A549 (cell line): ENCODE measurements at regions not wholly inside any gene's neighbourhood (a gene's known extent, or its start where the extent isn't known, plus 50 kb on each side); places are given as distances from the start of the nearest gene placed in this dataset.

Experiments
- ATAC-seq, 2 experiments: fragments of 200-7000 bp in 1 of 2; fragments of >200 bp in 1 of 2; cut with Nextera tagmentation in 1 of 2; cut with Tn5 transposase in 1 of 2; 3 replicates each; pipeline versions ENCODE4 v1.8.0 to v1.9.1; 2018 to 2020; ENCODE audit warnings: mild to moderate bottlenecking in 1 of 2, moderate library complexity in 1 of 2
- CTCF ChIA-PET: fragments of 300-600 bp; sonication (Branson Sonifier 250); formaldehyde crosslinking; extraction: SDS; loops from one replicate; lab custom pipeline; 2021; ENCODE audit warnings: antibody characterized with exemption, inconsistent platforms; lab: Yijun Ruan, JAX
- POLR2A ChIA-PET: fragments of 350-600 bp; formaldehyde crosslinking; extraction: SDS; loops from one replicate; lab custom pipeline; 2021; ENCODE audit warnings: antibody characterized with exemption, inconsistent platforms; lab: Yijun Ruan, JAX
- DNase-seq, 2 experiments: peaks; one replicate each; pipeline versions ENCODE4 v3.0.0 to v3.0.0-alpha.2; 2011 to 2016; ENCODE audit warnings: low read depth in 1 of 2, low spot score in 1 of 2
- FAIRE-seq: peaks from 2 replicates; lab custom pipeline; 2011; peaks lifted over from hg19 to GRCh38; lab: Jason Lieb, UNC
- H3K27ac ChIP-seq, 2 experiments: fragments of >200 bp; sonication (Bioruptor Twin); formaldehyde crosslinking; 3 replicates each; pipeline ENCODE4 v1.5.1; 2016 to 2017
- H3K4me1 ChIP-seq: fragments of >200 bp; sonication (Bioruptor Twin); formaldehyde crosslinking; 3 replicates; pipeline ENCODE4 v1.6.1; 2016
- H3K4me2 ChIP-seq: fragments of >200 bp; sonication (Bioruptor Twin); formaldehyde crosslinking; 3 replicates; pipeline ENCODE4 v1.6.1; 2016
- H3K4me3 ChIP-seq: fragments of >200 bp; sonication (Bioruptor Twin); formaldehyde crosslinking; 3 replicates; pipeline ENCODE4 v1.5.1; 2016
- H3K9me3 ChIP-seq: fragments of >200 bp; sonication (Bioruptor Twin); formaldehyde crosslinking; 3 replicates; pipeline ENCODE4 v1.6.1; 2016
- CBX8 ChIP-seq: fragments of 200-600 bp; sonication (generic); IDR thresholded peaks from 2 replicates; pipeline ENCODE4 v1.6.1; 2016
- CEBPB ChIP-seq, 2 experiments: fragments of >200 bp in 1 of 2; sonication (Bioruptor Twin) in 1 of 2; formaldehyde crosslinking in 1 of 2; IDR thresholded peaks; 2 replicates each; pipeline ENCODE4 v1.6.1; 2012 to 2016
- CHD4 ChIP-seq: fragments of 200-600 bp; sonication (generic); IDR thresholded peaks from 2 replicates; pipeline ENCODE4 v1.6.1; 2016; ENCODE audit warnings: antibody characterized with exemption, mild to moderate bottlenecking, borderline replicate concordance
- CTCF ChIP-seq: fragments of >200 bp; sonication (Bioruptor Twin); formaldehyde crosslinking; IDR thresholded peaks from 3 replicates; pipeline ENCODE4 v1.5.1; 2016
- EHF ChIP-seq: fragments of 250-450 bp; sonication (Bioruptor Pico); IDR thresholded peaks from 2 replicates; pipeline ENCODE4 v1.5.0; 2020; ENCODE audit warnings: mild to moderate bottlenecking
- ESRRA ChIP-seq: fragments of 150-350 bp; IDR thresholded peaks from 2 replicates; pipeline ENCODE4 v1.6.1; 2014; ENCODE audit warnings: mild to moderate bottlenecking, low read length, borderline replicate concordance
- GATA3 ChIP-seq: IDR thresholded peaks from 2 replicates; pipeline ENCODE4 v1.6.1; 2012; ENCODE audit warnings: borderline replicate concordance
- HOXB13 ChIP-seq: fragments of 250-450 bp; sonication (Bioruptor Pico); IDR thresholded peaks from 2 replicates; pipeline ENCODE4 v1.5.0; 2020; ENCODE audit warnings: low read depth, mild to moderate bottlenecking, moderate library complexity
- JUNB ChIP-seq: fragments of >200 bp; sonication (Bioruptor Twin); formaldehyde crosslinking; IDR thresholded peaks from 2 replicates; pipeline ENCODE4 v1.6.1; 2016
- MAFK ChIP-seq: fragments of 450-650 bp; IDR thresholded peaks from 2 replicates; pipeline ENCODE4 v1.6.1; 2014; ENCODE audit not compliant: partially characterized antibody
- MAZ ChIP-seq: fragments of 150-350 bp; IDR thresholded peaks from 2 replicates; pipeline ENCODE4 v1.6.1; 2014; ENCODE audit warnings: antibody characterized with exemption, low read depth, low read length, borderline replicate concordance
- NFE2L2 ChIP-seq: fragments of 150-350 bp; conservative IDR thresholded peaks from 2 replicates; pipeline ENCODE4 v1.6.1; 2014; ENCODE audit warnings: low read length
- NR3C1 ChIP-seq: fragments of >200 bp; sonication (Bioruptor Twin); formaldehyde crosslinking; IDR thresholded peaks from 3 replicates; pipeline ENCODE4 v1.6.1; 2017
- PHF8 ChIP-seq: fragments of 200-600 bp; sonication (generic); IDR thresholded peaks from 2 replicates; pipeline ENCODE4 v1.6.1; 2016; ENCODE audit warnings: low read depth, mild to moderate bottlenecking, antibody characterized with exemption, moderate library complexity, borderline replicate concordance
- POLR2AphosphoS2 ChIP-seq: conservative IDR thresholded peaks from 2 replicates; pipeline ENCODE4 v1.6.1; 2012; ENCODE audit warnings: low read length, improper control_type of control experiment, inconsistent platforms
- RARB ChIP-seq: fragments of 250-450 bp; sonication (Bioruptor Pico); IDR thresholded peaks from 2 replicates; pipeline ENCODE4 v1.8.0; 2021; ENCODE audit warnings: mild to moderate bottlenecking, moderate library complexity
- RFX5 ChIP-seq: fragments of 450-650 bp; IDR thresholded peaks from 2 replicates; pipeline ENCODE4 v1.7.1; 2014; ENCODE audit warnings: antibody characterized with exemption, mild to moderate bottlenecking, moderate library complexity
- TP53 ChIP-seq: fragments of 250-450 bp; sonication (Bioruptor Pico); IDR thresholded peaks from 2 replicates; pipeline ENCODE4 v1.5.0; 2021; ENCODE audit warnings: mild to moderate bottlenecking, moderate library complexity
- ZNF302 ChIP-seq: fragments of 250-450 bp; sonication (Bioruptor Pico); IDR thresholded peaks from 2 replicates; pipeline ENCODE4 v1.9.0; 2021; ENCODE audit warnings: inconsistent platforms, mild to moderate bottlenecking, moderate library complexity
- ZSCAN20 ChIP-seq: fragments of 250-450 bp; sonication (Bioruptor Pico); IDR thresholded peaks from 2 replicates; pipeline ENCODE4 v1.8.0; 2022; ENCODE audit warnings: mild to moderate bottlenecking, moderate library complexity
- WGBS: methylation state at CpG from one replicate; pipeline ENCODE4 v1.1.6; 2017; ENCODE audit errors: missing lambda C conversion rate; 5-methylcytosine and 5-hydroxymethylcytosine counted together
- TF ChIP-seq, protein P1 (sequence below): fragments of 200-600 bp; sonication (generic); IDR thresholded peaks from 2 replicates; pipeline ENCODE4 v1.6.1; 2016; ENCODE audit warnings: antibody characterized with exemption, mild to moderate bottlenecking, moderate library complexity
- TF ChIP-seq, protein P2 (sequence below): fragments of 450-650 bp; IDR thresholded peaks from 2 replicates; pipeline ENCODE4 v1.6.1; 2014; ENCODE audit warnings: antibody characterized with exemption

GRCh38 chr11:130598433-130598832, 150.0 kb downstream of the ADAMTS15 start:
- ChIA-PET POLR2A (no interaction called here), CTCF (no interaction called here)
- ATAC-seq, result no peak
- 91% methylated on average over 12 of the region's 25 CpGs for WGBS
- H3K4me1 ChIP-seq, result no peaks in the 10 kb centered on the region
- no peak for DNase-seq
- H3K27ac ChIP-seq, result no peak overlapping the region
- H3K9me3 ChIP-seq, result no peaks in the 10 kb centered on the region
- no peak for TF ChIP-seq TP53 (CRISPR knock-in tag)
- TF ChIP-seq JUNB, result no peak
- TF ChIP-seq NFE2L2, result no peak
- no peak for TF ChIP-seq POLR2AphosphoS2
- TF ChIP-seq EHF (CRISPR knock-in tag), result no peak
- TF ChIP-seq PHF8, result no peak
- TF ChIP-seq, protein P1, sequence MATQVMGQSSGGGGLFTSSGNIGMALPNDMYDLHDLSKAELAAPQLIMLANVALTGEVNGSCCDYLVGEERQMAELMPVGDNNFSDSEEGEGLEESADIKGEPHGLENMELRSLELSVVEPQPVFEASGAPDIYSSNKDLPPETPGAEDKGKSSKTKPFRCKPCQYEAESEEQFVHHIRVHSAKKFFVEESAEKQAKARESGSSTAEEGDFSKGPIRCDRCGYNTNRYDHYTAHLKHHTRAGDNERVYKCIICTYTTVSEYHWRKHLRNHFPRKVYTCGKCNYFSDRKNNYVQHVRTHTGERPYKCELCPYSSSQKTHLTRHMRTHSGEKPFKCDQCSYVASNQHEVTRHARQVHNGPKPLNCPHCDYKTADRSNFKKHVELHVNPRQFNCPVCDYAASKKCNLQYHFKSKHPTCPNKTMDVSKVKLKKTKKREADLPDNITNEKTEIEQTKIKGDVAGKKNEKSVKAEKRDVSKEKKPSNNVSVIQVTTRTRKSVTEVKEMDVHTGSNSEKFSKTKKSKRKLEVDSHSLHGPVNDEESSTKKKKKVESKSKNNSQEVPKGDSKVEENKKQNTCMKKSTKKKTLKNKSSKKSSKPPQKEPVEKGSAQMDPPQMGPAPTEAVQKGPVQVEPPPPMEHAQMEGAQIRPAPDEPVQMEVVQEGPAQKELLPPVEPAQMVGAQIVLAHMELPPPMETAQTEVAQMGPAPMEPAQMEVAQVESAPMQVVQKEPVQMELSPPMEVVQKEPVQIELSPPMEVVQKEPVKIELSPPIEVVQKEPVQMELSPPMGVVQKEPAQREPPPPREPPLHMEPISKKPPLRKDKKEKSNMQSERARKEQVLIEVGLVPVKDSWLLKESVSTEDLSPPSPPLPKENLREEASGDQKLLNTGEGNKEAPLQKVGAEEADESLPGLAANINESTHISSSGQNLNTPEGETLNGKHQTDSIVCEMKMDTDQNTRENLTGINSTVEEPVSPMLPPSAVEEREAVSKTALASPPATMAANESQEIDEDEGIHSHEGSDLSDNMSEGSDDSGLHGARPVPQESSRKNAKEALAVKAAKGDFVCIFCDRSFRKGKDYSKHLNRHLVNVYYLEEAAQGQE, result no peak
- TF ChIP-seq GATA3, result no peak
- TF ChIP-seq RARB (CRISPR knock-in tag), result no peak
- no peak overlapping the region for H3K4me3 ChIP-seq
- no peak overlapping the region for H3K4me2 ChIP-seq
- no peak for FAIRE-seq

- ChIA-PET CTCF (no interaction called here), POLR2A (no interaction called here)
- Histone ChIP-seq H3K4me2 (no peak overlapping the region), H3K27ac (no peak overlapping the region), H3K4me3 (no peak overlapping the region), H3K4me1 (no peaks in the 10 kb centered on the region), H3K9me3 (no peaks in the 10 kb centered on the region)
- no peak for ATAC-seq
- no peak for DNase-seq
- 89% methylated on average over 4 of the region's 4 CpGs for WGBS
- TF ChIP-seq ZNF302 (CRISPR knock-in tag), result no peak
- TF ChIP-seq MAZ, result no peak
- no peak for TF ChIP-seq ESRRA
- TF ChIP-seq NR3C1, result no peak
- no peak for TF ChIP-seq GATA3
- no peak for TF ChIP-seq ZSCAN20 (CRISPR knock-in tag)
- no peak for TF ChIP-seq MAFK
- no peak for FAIRE-seq
These were observed 150.7 kb downstream of the ADAMTS15 start for GRCh38 chr11:130599073-130599654.

DNA sequence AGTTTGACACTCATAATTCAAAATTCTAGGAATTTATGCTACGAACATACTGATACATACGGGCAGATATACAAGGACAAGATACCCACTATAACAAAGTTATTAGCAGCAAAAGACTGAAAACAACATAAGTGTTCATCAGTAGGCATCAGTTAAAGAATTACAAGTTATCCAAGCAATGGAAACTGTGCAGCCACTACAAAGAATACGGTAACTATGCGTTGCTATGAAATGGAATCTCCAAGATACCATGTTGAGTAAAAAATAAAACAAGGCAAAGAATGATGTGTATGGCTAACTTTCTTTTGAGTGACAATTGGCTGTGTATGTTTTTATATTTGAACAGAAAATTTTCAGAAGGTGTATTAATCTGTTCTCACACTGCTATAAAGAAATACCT, 151.7 kb downstream of the ADAMTS15 start:
- Histone ChIP-seq H3K4me1 (no peaks in the 10 kb centered on the region), H3K4me2 (no peak overlapping the region), H3K27ac (no peak overlapping the region), H3K9me3 (no peaks in the 10 kb centered on the region), H3K4me3 (no peak overlapping the region)
- 71% methylated on average over 4 of the region's 4 CpGs for WGBS
- TF ChIP-seq HOXB13, result no peak
- TF ChIP-seq RFX5, result peak; percentile 38; the same call in 1 of the 2 replicates
- TF ChIP-seq CBX8, result no peak
- no peak for TF ChIP-seq CEBPB (IDR thresholded peaks at IDR 0.05)
- TF ChIP-seq POLR2AphosphoS2, result no peak
- no peak for TF ChIP-seq CTCF
- TF ChIP-seq, protein P2, sequence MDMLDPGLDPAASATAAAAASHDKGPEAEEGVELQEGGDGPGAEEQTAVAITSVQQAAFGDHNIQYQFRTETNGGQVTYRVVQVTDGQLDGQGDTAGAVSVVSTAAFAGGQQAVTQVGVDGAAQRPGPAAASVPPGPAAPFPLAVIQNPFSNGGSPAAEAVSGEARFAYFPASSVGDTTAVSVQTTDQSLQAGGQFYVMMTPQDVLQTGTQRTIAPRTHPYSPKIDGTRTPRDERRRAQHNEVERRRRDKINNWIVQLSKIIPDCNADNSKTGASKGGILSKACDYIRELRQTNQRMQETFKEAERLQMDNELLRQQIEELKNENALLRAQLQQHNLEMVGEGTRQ, result no peak
- no peak for TF ChIP-seq CHD4
- FAIRE-seq (no peak), ATAC-seq (no peak), DNase-seq (no peak)
- POLR2A ChIA-PET, result no interaction called here
- CTCF ChIA-PET, result no interaction called here
